K562 (cell line): ENCODE measurements at regions not wholly inside any gene's neighbourhood (a gene's known extent, or its start where the extent isn't known, plus 50 kb on each side); places are given as distances from the start of the nearest gene placed in this dataset.

ENCODE experiments used
- ATAC-seq: fragments of 200-7000 bp; cut with Tn5 transposase; 3 replicates; pipeline ENCODE4 v1.9.1; 2020; ENCODE audit warnings: moderate library complexity
- BruUV-seq: library from RNA; stranded (reverse); fragments of 400-500 nt; replicated peaks from 2 replicates; lab custom pipeline; 2021; lab: Mats Ljungman, UMichigan
- CTCF ChIA-PET: fragments of 300-600 bp; formaldehyde crosslinking; extraction: SDS; loops from one replicate; lab custom pipeline; 2021; ENCODE audit warnings: low intra/inter-chr PET ratio; lab: Yijun Ruan, JAX
- POLR2A ChIA-PET: fragments of 300-600, 350-650 bp; sonication (Branson Sonifier 250); formaldehyde crosslinking; extraction: SDS; loops from one replicate; lab custom pipeline; 2021; ENCODE audit warnings: antibody characterized with exemption, inconsistent platforms; lab: Yijun Ruan, JAX
- DNase-seq, 4 experiments: peaks; one replicate each; pipeline versions ENCODE4 v3.0.0 to v3.0.0-alpha.2; 2011 to 2018; ENCODE audit warnings: low spot score in 3 of 4, mixed read lengths in 3 of 4; ENCODE audit errors: extremely low read depth in 1 of 4
- FAIRE-seq: peaks from 2 replicates; lab custom pipeline; 2011; peaks lifted over from hg19 to GRCh38; lab: Jason Lieb, UNC
- H2AFZ ChIP-seq: 2 replicates; pipeline ENCODE4 v1.6.0; 2011; ENCODE audit warnings: low read depth, low read length, control low read depth, inconsistent platforms
- H3K27ac ChIP-seq: fragments of 200-600 bp; 3 replicates; pipeline ENCODE4 v1.8.0; 2011; ENCODE audit warnings: low read depth, mild to moderate bottlenecking, control low read depth, inconsistent platforms, low read length, moderate library complexity, mixed read lengths; ENCODE audit errors: extremely low read depth
- H3K27me3 ChIP-seq, 2 experiments: fragments of 300-600 bp in 1 of 2; 2 replicates in 1 of 2; 3 replicates in 1 of 2; pipeline versions ENCODE4 v1.6.0 to v1.8.0; 2011; ENCODE audit warnings: inconsistent platforms in 2 of 2, low read length in 2 of 2, mild to moderate bottlenecking in 1 of 2, mixed read lengths in 1 of 2, moderate library complexity in 1 of 2; ENCODE audit not compliant: control insufficient read depth in 2 of 2, insufficient read depth in 2 of 2
- H3K36me3 ChIP-seq: fragments of 300-600 bp; 3 replicates; pipeline ENCODE4 v1.8.0; 2011; ENCODE audit warnings: mild to moderate bottlenecking, low read length, inconsistent platforms; ENCODE audit not compliant: control insufficient read depth, insufficient read depth
- H3K4me1 ChIP-seq, 2 experiments: fragments of 200-600 bp in 1 of 2; replicated peaks in 1 of 2; 2 replicates in 1 of 2; 3 replicates in 1 of 2; pipeline versions ENCODE4 v1.5.1 to v1.8.0; 2011; ENCODE audit warnings: inconsistent platforms in 2 of 2, low read length in 2 of 2, mild to moderate bottlenecking in 1 of 2, mixed read lengths in 1 of 2, moderate library complexity in 1 of 2; ENCODE audit not compliant: control insufficient read depth in 2 of 2, insufficient read depth in 2 of 2
- H3K4me2 ChIP-seq: 2 replicates; pipeline ENCODE4 v1.6.1; 2011; ENCODE audit warnings: low read length, control low read depth, inconsistent platforms, mixed read lengths; ENCODE audit not compliant: insufficient read depth
- H3K4me3 ChIP-seq: fragments of 200-600 bp; sonication (generic), shearing (Covaris generic); 2 replicates; pipeline ENCODE4 v1.5.1; 2016; ENCODE audit warnings: control low read depth, inconsistent platforms
- H3K79me2 ChIP-seq: fragments of 200-600 bp; 3 replicates; pipeline ENCODE4 v1.8.0; 2011; ENCODE audit warnings: low read length, inconsistent platforms; ENCODE audit not compliant: control insufficient read depth, insufficient read depth
- H3K9ac ChIP-seq, 2 experiments: 2 replicates each; pipeline versions ENCODE4 v1.6.0 to v1.6.1; 2011; ENCODE audit warnings: low read depth in 2 of 2, low read length in 2 of 2, control low read depth in 1 of 2, inconsistent platforms in 1 of 2, mild to moderate bottlenecking in 1 of 2, mixed read lengths in 1 of 2; ENCODE audit not compliant: insufficient read depth in 1 of 2
- H3K9me1 ChIP-seq: one replicate; pipeline ENCODE4 v1.6.0; 2011; ENCODE audit warnings: inconsistent platforms, mild to moderate bottlenecking, low read length, moderate library complexity; ENCODE audit not compliant: control insufficient read depth, insufficient read depth
- H3K9me3 ChIP-seq: replicated peaks from 2 replicates; pipeline ENCODE4 v1.5.1; 2011; ENCODE audit warnings: low read depth, low read length, inconsistent platforms; ENCODE audit not compliant: control insufficient read depth, insufficient read depth
- H4K20me1 ChIP-seq: replicated peaks from 2 replicates; pipeline ENCODE4 v1.6.1; 2011; ENCODE audit warnings: low read length, inconsistent platforms, mixed read lengths; ENCODE audit not compliant: control insufficient read depth, insufficient read depth
- ATF1 ChIP-seq, 2 experiments: fragments of 450-650 bp in 1 of 2; IDR thresholded peaks; 2 replicates each; pipeline ENCODE4 v1.6.1; 2016; ENCODE audit warnings: missing compliant biosample characterization in 1 of 2, missing genetic modification characterization in 1 of 2
- CBFA2T2 ChIP-seq: fragments of 450-650 bp; conservative IDR thresholded peaks from 2 replicates; pipeline ENCODE4 v1.6.1; 2017; ENCODE audit warnings: mild to moderate bottlenecking
- CREB1 ChIP-seq, 2 experiments: sonication (generic) in 1 of 2; formaldehyde crosslinking in 1 of 2; IDR thresholded peaks; 2 replicates each; pipeline versions ENCODE4 v1.6.1 to v1.8.0; 2012 to 2022; ENCODE audit warnings: inconsistent platforms in 1 of 2, mild to moderate bottlenecking in 1 of 2, missing genetic modification reagents in 1 of 2, moderate library complexity in 1 of 2
- GATA2 ChIP-seq: sonication (generic); formaldehyde crosslinking; IDR thresholded peaks from 2 replicates; pipeline ENCODE4 v1.4.0; 2020; ENCODE audit warnings: mild to moderate bottlenecking, missing genetic modification reagents
- KLF16 ChIP-seq: IDR thresholded peaks from 2 replicates; pipeline ENCODE4 v1.6.1; 2016; ENCODE audit warnings: antibody characterized with exemption
- NFYB ChIP-seq: IDR thresholded peaks from 2 replicates; pipeline ENCODE4 v1.6.1; 2011; ENCODE audit warnings: mild to moderate bottlenecking, moderate library complexity; ENCODE audit not compliant: insufficient read length; ENCODE audit errors: extremely low read depth
- NR2F6 ChIP-seq: fragments of 450-650 bp; formaldehyde crosslinking; IDR thresholded peaks from 2 replicates; pipeline ENCODE4 v1.4.0; 2020; ENCODE audit warnings: mild to moderate bottlenecking
- TAF15 ChIP-seq: fragments of 200-400 bp; formaldehyde crosslinking; IDR thresholded peaks from 2 replicates; pipeline ENCODE4 v1.6.1; 2017; ENCODE audit warnings: mild to moderate bottlenecking, low read depth, low read length, moderate library complexity
- TGIF2 ChIP-seq: sonication (generic); formaldehyde crosslinking; IDR thresholded peaks from 2 replicates; pipeline ENCODE4 v1.8.1; 2022; ENCODE audit warnings: mild to moderate bottlenecking, missing genetic modification reagents, moderate library complexity
- ZFX ChIP-seq: sonication (generic); formaldehyde crosslinking; IDR thresholded peaks from 2 replicates; pipeline ENCODE4 v1.8.0; 2022; ENCODE audit warnings: mild to moderate bottlenecking, missing genetic modification reagents, moderate library complexity
- ZNF212 ChIP-seq: fragments of 450-650 bp; formaldehyde crosslinking; IDR thresholded peaks from 2 replicates; pipeline ENCODE4 v1.4.0; 2020; ENCODE audit warnings: mild to moderate bottlenecking
- ZNF551 ChIP-seq: fragments of 250-450 bp; sonication (Bioruptor Pico); IDR thresholded peaks from 2 replicates; pipeline ENCODE4 v1.5.0; 2021; ENCODE audit warnings: mild to moderate bottlenecking, moderate library complexity
- ZNF57 ChIP-seq: fragments of 450-650 bp; formaldehyde crosslinking; IDR thresholded peaks from 2 replicates; pipeline ENCODE4 v1.4.0; 2020; ENCODE audit warnings: mild to moderate bottlenecking, moderate library complexity
- ZNF584 ChIP-seq: fragments of 200-800 bp; sonication (Bioruptor generic); IDR thresholded peaks from 2 replicates; pipeline ENCODE4 v1.6.1; 2016; ENCODE audit warnings: low read depth, mild to moderate bottlenecking, missing genetic modification characterization, missing compliant biosample characterization
- ZSCAN32 ChIP-seq: fragments of 450-650 bp; formaldehyde crosslinking; IDR thresholded peaks from 2 replicates; pipeline ENCODE4 v1.4.0; 2020; ENCODE audit warnings: mild to moderate bottlenecking, moderate library complexity
- WGBS: fragments of 100-300 bp; shearing (Covaris generic); methylation state at CpG from one replicate; pipeline ENCODE4 v1.1.6; 2016; ENCODE audit warnings: low coverage, mixed read lengths; ENCODE audit not compliant: insufficient coverage; ENCODE audit errors: missing lambda C conversion rate; 5-methylcytosine and 5-hydroxymethylcytosine counted together
- in situ Hi-C: fragments of 300-500 bp; cut with MboI; formaldehyde crosslinking; loops from 4 replicates; pipeline ENCODE4 v1.15.0; 2018; ENCODE audit warnings: inconsistent platforms, mixed read lengths
- intact Hi-C: fragments of 100-400 bp; cut with micrococcal nuclease; formaldehyde crosslinking; loops from 2 replicates; pipeline ENCODE4 v1.14.2; 2022
- TF ChIP-seq, protein P1 (sequence below): IDR thresholded peaks from 2 replicates; pipeline ENCODE4 v1.6.1; 2016; ENCODE audit warnings: missing genetic modification characterization, missing compliant biosample characterization
- TF ChIP-seq, protein P2 (sequence below): fragments of 450-650 bp; IDR thresholded peaks from 2 replicates; pipeline ENCODE4 v1.6.1; 2017; ENCODE audit warnings: mild to moderate bottlenecking, moderate library complexity
- TF ChIP-seq, protein P3 (sequence below): fragments of 450-650 bp; IDR thresholded peaks from 2 replicates; pipeline ENCODE4 v1.7.0; 2016; ENCODE audit warnings: borderline replicate concordance
- TF ChIP-seq, protein P4 (sequence below): sonication (generic); formaldehyde crosslinking; IDR thresholded peaks from 2 replicates; pipeline ENCODE4 v1.9.0; 2022; ENCODE audit warnings: mild to moderate bottlenecking, missing genetic modification reagents

DNA sequence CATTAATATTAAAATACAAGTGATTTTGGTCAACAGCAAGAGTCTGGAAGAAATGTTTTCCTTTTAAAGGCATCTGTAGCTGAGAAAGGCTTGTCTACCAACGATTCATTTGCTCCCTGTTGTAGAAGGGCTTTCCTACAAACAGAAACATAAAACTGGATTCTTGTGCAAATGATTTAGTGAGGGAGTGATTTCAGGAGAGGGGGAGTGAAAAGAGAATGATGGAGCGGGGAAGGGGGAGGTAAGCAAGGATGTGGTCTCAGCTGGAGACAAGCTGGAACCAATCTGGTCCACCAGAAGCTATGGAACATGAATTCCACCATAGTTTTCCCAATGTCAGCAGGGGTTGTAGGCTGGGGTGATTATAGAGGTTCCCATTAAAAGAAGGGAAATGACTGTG, 196.3 kb downstream of the FBXO4 start:
- Histone ChIP-seq H2AFZ (no peak overlapping the region), H3K79me2 (no peaks in the 10 kb centered on the region), H3K4me2 (no peak overlapping the region), H3K36me3 (no peaks in the 10 kb centered on the region), H3K9ac (no peak overlapping the region), H3K27ac (no peak overlapping the region), H3K27me3 (no peaks in the 10 kb centered on the region), H4K20me1 (no peaks in the 10 kb centered on the region), H3K9me3 (no peaks in the 10 kb centered on the region), H3K9me1 (no peaks in the 10 kb centered on the region), H3K4me3 (no peak overlapping the region), H3K4me1 (no peaks in the 10 kb centered on the region)
- CTCF ChIA-PET: no interaction called here
- DNase-seq (no peak), FAIRE-seq (no peak), ATAC-seq (no peak)
- POLR2A ChIA-PET: no interaction called here
- 0% methylated on average over 2 of the region's 2 CpGs for WGBS
- no TSS peak for BruUV-seq
- in situ Hi-C loops (no loop called here), intact Hi-C loops (no loop called here)
- TF ChIP-seq, protein P1, sequence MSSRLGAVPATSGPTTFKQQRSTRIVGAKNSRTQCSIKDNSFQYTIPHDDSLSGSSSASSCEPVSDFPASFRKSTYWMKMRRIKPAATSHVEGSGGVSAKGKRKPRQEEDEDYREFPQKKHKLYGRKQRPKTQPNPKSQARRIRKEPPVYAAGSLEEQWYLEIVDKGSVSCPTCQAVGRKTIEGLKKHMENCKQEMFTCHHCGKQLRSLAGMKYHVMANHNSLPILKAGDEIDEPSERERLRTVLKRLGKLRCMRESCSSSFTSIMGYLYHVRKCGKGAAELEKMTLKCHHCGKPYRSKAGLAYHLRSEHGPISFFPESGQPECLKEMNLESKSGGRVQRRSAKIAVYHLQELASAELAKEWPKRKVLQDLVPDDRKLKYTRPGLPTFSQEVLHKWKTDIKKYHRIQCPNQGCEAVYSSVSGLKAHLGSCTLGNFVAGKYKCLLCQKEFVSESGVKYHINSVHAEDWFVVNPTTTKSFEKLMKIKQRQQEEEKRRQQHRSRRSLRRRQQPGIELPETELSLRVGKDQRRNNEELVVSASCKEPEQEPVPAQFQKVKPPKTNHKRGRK (tag): no peak
- TF ChIP-seq ZNF551 (CRISPR knock-in tag) (no peak), CREB1 (IDR thresholded peaks at IDR 0.05) (no peak), CREB1 (CRISPR knock-in tag; IDR thresholded peaks at IDR 0.05) (no peak), KLF16 (no peak), ZNF212 (CRISPR knock-in tag) (no peak), ZNF57 (CRISPR knock-in tag) (no peak), CBFA2T2 (no peak), TGIF2 (CRISPR knock-in tag) (no peak), TAF15 (no peak), ZFX (CRISPR knock-in tag) (no peak), GATA2 (CRISPR knock-in tag) (no peak), ATF1 (CRISPR knock-in tag; IDR thresholded peaks at IDR 0.05) (no peak), ATF1 (tag; IDR thresholded peaks at IDR 0.05) (no peak), NFYB (no peak), ZNF584 (CRISPR knock-in tag) (no peak), ZSCAN32 (CRISPR knock-in tag) (no peak), NR2F6 (no peak)
- TF ChIP-seq, protein P2, sequence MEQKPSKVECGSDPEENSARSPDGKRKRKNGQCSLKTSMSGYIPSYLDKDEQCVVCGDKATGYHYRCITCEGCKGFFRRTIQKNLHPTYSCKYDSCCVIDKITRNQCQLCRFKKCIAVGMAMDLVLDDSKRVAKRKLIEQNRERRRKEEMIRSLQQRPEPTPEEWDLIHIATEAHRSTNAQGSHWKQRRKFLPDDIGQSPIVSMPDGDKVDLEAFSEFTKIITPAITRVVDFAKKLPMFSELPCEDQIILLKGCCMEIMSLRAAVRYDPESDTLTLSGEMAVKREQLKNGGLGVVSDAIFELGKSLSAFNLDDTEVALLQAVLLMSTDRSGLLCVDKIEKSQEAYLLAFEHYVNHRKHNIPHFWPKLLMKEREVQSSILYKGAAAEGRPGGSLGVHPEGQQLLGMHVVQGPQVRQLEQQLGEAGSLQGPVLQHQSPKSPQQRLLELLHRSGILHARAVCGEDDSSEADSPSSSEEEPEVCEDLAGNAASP: no peak
- TF ChIP-seq, protein P3, sequence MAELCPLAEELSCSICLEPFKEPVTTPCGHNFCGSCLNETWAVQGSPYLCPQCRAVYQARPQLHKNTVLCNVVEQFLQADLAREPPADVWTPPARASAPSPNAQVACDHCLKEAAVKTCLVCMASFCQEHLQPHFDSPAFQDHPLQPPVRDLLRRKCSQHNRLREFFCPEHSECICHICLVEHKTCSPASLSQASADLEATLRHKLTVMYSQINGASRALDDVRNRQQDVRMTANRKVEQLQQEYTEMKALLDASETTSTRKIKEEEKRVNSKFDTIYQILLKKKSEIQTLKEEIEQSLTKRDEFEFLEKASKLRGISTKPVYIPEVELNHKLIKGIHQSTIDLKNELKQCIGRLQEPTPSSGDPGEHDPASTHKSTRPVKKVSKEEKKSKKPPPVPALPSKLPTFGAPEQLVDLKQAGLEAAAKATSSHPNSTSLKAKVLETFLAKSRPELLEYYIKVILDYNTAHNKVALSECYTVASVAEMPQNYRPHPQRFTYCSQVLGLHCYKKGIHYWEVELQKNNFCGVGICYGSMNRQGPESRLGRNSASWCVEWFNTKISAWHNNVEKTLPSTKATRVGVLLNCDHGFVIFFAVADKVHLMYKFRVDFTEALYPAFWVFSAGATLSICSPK: no peak
- TF ChIP-seq, protein P4, sequence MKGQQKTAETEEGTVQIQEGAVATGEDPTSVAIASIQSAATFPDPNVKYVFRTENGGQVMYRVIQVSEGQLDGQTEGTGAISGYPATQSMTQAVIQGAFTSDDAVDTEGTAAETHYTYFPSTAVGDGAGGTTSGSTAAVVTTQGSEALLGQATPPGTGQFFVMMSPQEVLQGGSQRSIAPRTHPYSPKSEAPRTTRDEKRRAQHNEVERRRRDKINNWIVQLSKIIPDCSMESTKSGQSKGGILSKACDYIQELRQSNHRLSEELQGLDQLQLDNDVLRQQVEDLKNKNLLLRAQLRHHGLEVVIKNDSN (CRISPR knock-in tag): no peak
